HCT116 (cell line): ENCODE measurements at regions not wholly inside any gene's neighbourhood (a gene's known extent, or its start where the extent isn't known, plus 50 kb on each side); places are given as distances from the start of the nearest gene placed in this dataset.

Source experiments
- ATAC-seq: fragments of 200-7000 bp; cut with Tn5 transposase; 2 replicates; pipeline ENCODE4 v1.9.1; 2020; ENCODE audit warnings: mild to moderate bottlenecking, moderate library complexity
- BruUV-seq: library from RNA; stranded (reverse); fragments of 400-500 nt; replicated peaks from 2 replicates; lab custom pipeline; 2021; lab: Mats Ljungman, UMichigan
- CTCF ChIA-PET: fragments of 300-600 bp; sonication (Branson Sonifier 250); formaldehyde crosslinking; loops from one replicate; lab custom pipeline; 2021; ENCODE audit warnings: antibody characterized with exemption; lab: Charles Lee
- POLR2A ChIA-PET: fragments of 300-600, 350-600 bp; sonication (Branson Sonifier 250); formaldehyde crosslinking; loops from one replicate; lab custom pipeline; 2021; ENCODE audit warnings: antibody characterized with exemption; lab: Charles Lee
- RAD21 ChIA-PET, 2 experiments: fragments of 300-600 bp; sonication (Branson Sonifier 250); formaldehyde crosslinking; loops; one replicate each; lab custom pipeline; 2023; ENCODE audit warnings: low total read pairs in 2 of 2; ENCODE audit not compliant: uncharacterized antibody in 2 of 2, unreplicated experiment in 2 of 2, low non-redundant PET in 1 of 2; lab: Charles Lee
- DNase-seq: peaks from one replicate; pipeline ENCODE4 v3.0.0-alpha.2; 2010; ENCODE audit warnings: low read depth, low spot score
- H2AFZ ChIP-seq: fragments of 200-600 bp; shearing (Covaris generic), sonication (generic); 2 replicates; pipeline ENCODE4 v1.6.1; 2017; ENCODE audit warnings: low read depth, mixed run types, mixed read lengths, antibody characterized with exemption, low read length; ENCODE audit not compliant: poor library complexity, severe bottlenecking
- H3K27ac ChIP-seq: 2 replicates; pipeline ENCODE4 v1.5.1; 2012; ENCODE audit warnings: low read depth, low read length
- H3K27me3 ChIP-seq: fragments of 200-600 bp; sonication (generic); 2 replicates; pipeline ENCODE4 v1.6.1; 2016; ENCODE audit warnings: mixed run types, low read length, mixed read lengths; ENCODE audit not compliant: insufficient read depth
- H3K36me3 ChIP-seq, 2 experiments: fragments of 200-500 bp in 1 of 2; fragments of 200-600 bp in 1 of 2; sonication (Bioruptor generic) in 1 of 2; sonication (generic) in 1 of 2; 2 replicates each; pipeline versions ENCODE4 v1.5.1 to v1.6.1; 2014 to 2016; ENCODE audit warnings: low read length in 2 of 2, inconsistent platforms in 1 of 2, mixed read lengths in 1 of 2, mixed run types in 1 of 2; ENCODE audit not compliant: insufficient read depth in 2 of 2, control insufficient read depth in 1 of 2
- H3K4me1 ChIP-seq, 2 experiments: fragments of 200-600 bp in 1 of 2; sonication (generic) in 1 of 2; 2 replicates each; pipeline versions ENCODE4 v1.5.1 to v1.6.1; 2012 to 2017; ENCODE audit warnings: low read length in 2 of 2, inconsistent platforms in 1 of 2, mild to moderate bottlenecking in 1 of 2, mixed read lengths in 1 of 2, mixed run types in 1 of 2, moderate library complexity in 1 of 2; ENCODE audit not compliant: insufficient read depth in 2 of 2, control insufficient read depth in 1 of 2
- H3K4me2 ChIP-seq: fragments of 200-600 bp; sonication (generic); 2 replicates; pipeline ENCODE4 v1.6.1; 2017; ENCODE audit warnings: mixed run types, low read length, mixed read lengths
- H3K4me3 ChIP-seq, 2 experiments: fragments of 200-600 bp in 1 of 2; sonication (generic) in 1 of 2; replicated peaks in 1 of 2; 2 replicates each; pipeline ENCODE4 v1.5.1; 2011 to 2016; ENCODE audit warnings: low read length in 2 of 2, control low read depth in 1 of 2, low read depth in 1 of 2, mild to moderate bottlenecking in 1 of 2, mixed read lengths in 1 of 2, mixed run types in 1 of 2
- H3K79me2 ChIP-seq: fragments of 200-600 bp; sonication (generic); 2 replicates; pipeline ENCODE4 v1.6.1; 2017; ENCODE audit warnings: mild to moderate bottlenecking, mixed run types, low read length, moderate library complexity, mixed read lengths; ENCODE audit not compliant: insufficient read depth
- H3K9ac ChIP-seq: fragments of 200-600 bp; sonication (generic); 2 replicates; pipeline ENCODE4 v1.6.1; 2016; ENCODE audit warnings: low read length, mixed read lengths
- H3K9me2 ChIP-seq: fragments of 200-600 bp; sonication (generic), shearing (Covaris generic); 2 replicates; pipeline ENCODE4 v1.6.1; 2017; ENCODE audit warnings: mixed run types, mild to moderate bottlenecking, moderate library complexity; ENCODE audit not compliant: insufficient read depth
- H3K9me3 ChIP-seq, 2 experiments: fragments of 200-500 bp in 1 of 2; fragments of 200-600 bp in 1 of 2; sonication (Bioruptor generic) in 1 of 2; sonication (generic) in 1 of 2; 2 replicates each; pipeline ENCODE4 v1.6.1; 2014 to 2017; ENCODE audit warnings: low read length in 2 of 2, mixed read lengths in 2 of 2, inconsistent platforms in 1 of 2, low read depth in 1 of 2, mild to moderate bottlenecking in 1 of 2, mixed run types in 1 of 2, moderate library complexity in 1 of 2; ENCODE audit not compliant: control insufficient read depth in 1 of 2, insufficient read depth in 1 of 2
- H4K20me1 ChIP-seq: fragments of 200-600 bp; sonication (generic), shearing (Covaris generic); 2 replicates; pipeline ENCODE4 v1.6.1; 2017; ENCODE audit warnings: mixed run types, mild to moderate bottlenecking, moderate library complexity; ENCODE audit not compliant: insufficient read depth
- CBX3 ChIP-seq: IDR thresholded peaks from 2 replicates; pipeline ENCODE4 v1.6.1; 2012; ENCODE audit warnings: low read depth
- CEBPB ChIP-seq: IDR thresholded peaks from 2 replicates; pipeline ENCODE4 v1.6.1; 2012; ENCODE audit warnings: low read depth
- EGR1 ChIP-seq: IDR thresholded peaks from 2 replicates; pipeline ENCODE4 v1.6.1; 2012; ENCODE audit warnings: low read depth
- ELF1 ChIP-seq: IDR thresholded peaks from 2 replicates; pipeline ENCODE4 v1.6.1; 2012; ENCODE audit warnings: low read depth, borderline replicate concordance
- EZH2 ChIP-seq: fragments of 200-600 bp; sonication (generic); IDR thresholded peaks from 2 replicates; pipeline ENCODE4 v1.6.1; 2017; ENCODE audit warnings: antibody characterized with exemption, mixed run types
- EZH2phosphoT487 ChIP-seq: fragments of 200-600 bp; IDR thresholded peaks from 2 replicates; pipeline ENCODE4 v1.6.1; 2018; ENCODE audit warnings: antibody characterized with exemption, borderline replicate concordance
- FOSL1 ChIP-seq: IDR thresholded peaks from 2 replicates; pipeline ENCODE4 v1.6.1; 2012; ENCODE audit warnings: low read depth
- POLR2A ChIP-seq: IDR thresholded peaks from 2 replicates; pipeline ENCODE4 v1.7.0; 2011; ENCODE audit warnings: borderline replicate concordance; ENCODE audit not compliant: insufficient read depth, insufficient read length; ENCODE audit errors: extremely low read depth
- RAD21 ChIP-seq: IDR thresholded peaks from 2 replicates; pipeline ENCODE4 v1.6.1; 2012; ENCODE audit warnings: low read depth, mild to moderate bottlenecking
- SIN3A ChIP-seq: IDR thresholded peaks from 2 replicates; pipeline ENCODE4 v1.6.1; 2012; ENCODE audit warnings: low read depth
- SP1 ChIP-seq: IDR thresholded peaks from 2 replicates; pipeline ENCODE4 v1.6.1; 2012; ENCODE audit warnings: low read depth
- SRF ChIP-seq: IDR thresholded peaks from 2 replicates; pipeline ENCODE4 v1.6.1; 2012; ENCODE audit warnings: low read depth
- TCF7L2 ChIP-seq: IDR thresholded peaks from 2 replicates; pipeline ENCODE4 v1.7.0; 2011; ENCODE audit warnings: borderline replicate concordance, inconsistent platforms; ENCODE audit not compliant: insufficient read depth, insufficient read length; ENCODE audit errors: extremely low read depth
- YY1 ChIP-seq: IDR thresholded peaks from 2 replicates; pipeline ENCODE4 v1.6.1; 2011; ENCODE audit warnings: low read length, low read depth, moderate library complexity, mild to moderate bottlenecking; ENCODE audit not compliant: insufficient replicate concordance; ENCODE audit errors: extremely low read depth
- ZFX ChIP-seq: fragments of 450-650 bp; IDR thresholded peaks from 2 replicates; pipeline ENCODE4 v1.6.1; 2017
- ZNF274 ChIP-seq: fragments of 200-500 bp; sonication (Bioruptor generic); IDR thresholded peaks from 2 replicates; pipeline ENCODE4 v1.6.1; 2014; ENCODE audit warnings: mild to moderate bottlenecking, low read depth, low read length, inconsistent platforms
- intact Hi-C: fragments of 100-400 bp; cut with micrococcal nuclease; formaldehyde crosslinking; loops from 2 replicates; pipeline ENCODE4 v1.10.0; 2022
- TF ChIP-seq, protein P1 (sequence below): IDR thresholded peaks from 2 replicates; pipeline ENCODE4 v1.6.1; 2012
- TF ChIP-seq, protein P2 (sequence below), 3 experiments: fragments of 200-600 bp in 1 of 3; sonication (generic) in 1 of 3; IDR thresholded peaks in 2 of 3; conservative IDR thresholded peaks in 1 of 3; 2 replicates each; pipeline ENCODE4 v1.5.1; 2012 to 2017; ENCODE audit warnings: low read depth in 2 of 3, low read length in 2 of 3, antibody characterized with exemption in 1 of 3, borderline replicate concordance in 1 of 3, control low read depth in 1 of 3, mild to moderate bottlenecking in 1 of 3, mixed read lengths in 1 of 3, mixed run types in 1 of 3, moderate library complexity in 1 of 3; ENCODE audit not compliant: insufficient read depth in 1 of 3
- TF ChIP-seq, protein P3 (sequence below): IDR thresholded peaks from 2 replicates; pipeline ENCODE4 v1.6.1; 2012
- TF ChIP-seq, protein P4 (sequence below): IDR thresholded peaks from 2 replicates; pipeline ENCODE4 v1.6.1; 2012; ENCODE audit warnings: low read depth

DNA sequence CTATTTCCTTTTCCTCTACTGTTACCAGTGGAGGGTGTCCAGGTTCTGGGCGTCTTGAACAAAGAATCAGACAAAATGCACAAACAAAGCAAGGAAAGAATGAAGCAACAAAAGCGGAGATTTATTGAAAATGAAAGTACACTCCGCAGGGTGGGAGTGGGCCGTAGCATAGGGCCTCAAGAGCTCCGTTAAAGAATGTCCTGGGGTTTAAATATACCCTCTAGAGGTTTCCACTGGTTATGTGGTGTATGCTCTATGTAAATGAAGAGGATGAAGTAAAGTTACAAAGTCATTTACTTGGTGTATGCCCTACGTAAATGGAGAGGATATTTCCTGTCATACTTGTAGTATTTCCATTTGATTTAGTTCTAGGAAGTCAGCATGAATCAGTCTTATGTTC is 113.5 kb upstream of the MRPS30 start:
- Histone ChIP-seq H3K79me2 (no peaks in the 10 kb centered on the region), H3K9ac (no peak overlapping the region), H3K9me2 (no peaks in the 10 kb centered on the region), H4K20me1 (no peaks in the 10 kb centered on the region), H3K27ac (no peak overlapping the region), H2AFZ (no peak overlapping the region), H3K4me3 (no peak overlapping the region), H3K4me2 (no peak overlapping the region), H3K4me1 (peaks cover 8 to 32% of the 10 kb centered on the region in 2 experiments; a peak in 3 of 4 replicates), H3K36me3 (no peaks in the 10 kb centered on the region), H3K27me3 (no peaks in the 10 kb centered on the region), H3K9me3 (no peaks in the 10 kb centered on the region)
- intact Hi-C loops = no loop called here
- CTCF ChIA-PET = no interaction called here
- RAD21 ChIA-PET = no interaction called here
- no peak for DNase-seq
- TF ChIP-seq FOSL1 (no peak), EGR1 (no peak), POLR2A (no peak), ZNF274 (no peak), TCF7L2 (no peak), EZH2 (no peak), SP1 (no peak), RAD21 (no peak), ELF1 (no peak), SRF (no peak), YY1 (no peak), EZH2phosphoT487 (no peak), SIN3A (no peak), CEBPB (no peak), CBX3 (no peak), ZFX (no peak)
- TF ChIP-seq, protein P1, sequence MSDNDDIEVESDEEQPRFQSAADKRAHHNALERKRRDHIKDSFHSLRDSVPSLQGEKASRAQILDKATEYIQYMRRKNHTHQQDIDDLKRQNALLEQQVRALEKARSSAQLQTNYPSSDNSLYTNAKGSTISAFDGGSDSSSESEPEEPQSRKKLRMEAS = no peak
- TF ChIP-seq, protein P2, sequence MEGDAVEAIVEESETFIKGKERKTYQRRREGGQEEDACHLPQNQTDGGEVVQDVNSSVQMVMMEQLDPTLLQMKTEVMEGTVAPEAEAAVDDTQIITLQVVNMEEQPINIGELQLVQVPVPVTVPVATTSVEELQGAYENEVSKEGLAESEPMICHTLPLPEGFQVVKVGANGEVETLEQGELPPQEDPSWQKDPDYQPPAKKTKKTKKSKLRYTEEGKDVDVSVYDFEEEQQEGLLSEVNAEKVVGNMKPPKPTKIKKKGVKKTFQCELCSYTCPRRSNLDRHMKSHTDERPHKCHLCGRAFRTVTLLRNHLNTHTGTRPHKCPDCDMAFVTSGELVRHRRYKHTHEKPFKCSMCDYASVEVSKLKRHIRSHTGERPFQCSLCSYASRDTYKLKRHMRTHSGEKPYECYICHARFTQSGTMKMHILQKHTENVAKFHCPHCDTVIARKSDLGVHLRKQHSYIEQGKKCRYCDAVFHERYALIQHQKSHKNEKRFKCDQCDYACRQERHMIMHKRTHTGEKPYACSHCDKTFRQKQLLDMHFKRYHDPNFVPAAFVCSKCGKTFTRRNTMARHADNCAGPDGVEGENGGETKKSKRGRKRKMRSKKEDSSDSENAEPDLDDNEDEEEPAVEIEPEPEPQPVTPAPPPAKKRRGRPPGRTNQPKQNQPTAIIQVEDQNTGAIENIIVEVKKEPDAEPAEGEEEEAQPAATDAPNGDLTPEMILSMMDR (IDR thresholded peaks at IDR 0.05 in 2 of 3, conservative IDR thresholded peaks at IDR 0.05 in 1 of 3; ENCODE audit: borderline replicate concordance in 1 of 3, insufficient read depth in 1 of 3, low read depth in 2 of 3, low read length in 2 of 3) = no peak
- TF ChIP-seq, protein P3, sequence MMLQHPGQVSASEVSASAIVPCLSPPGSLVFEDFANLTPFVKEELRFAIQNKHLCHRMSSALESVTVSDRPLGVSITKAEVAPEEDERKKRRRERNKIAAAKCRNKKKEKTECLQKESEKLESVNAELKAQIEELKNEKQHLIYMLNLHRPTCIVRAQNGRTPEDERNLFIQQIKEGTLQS = no peak
- TF ChIP-seq, protein P4, sequence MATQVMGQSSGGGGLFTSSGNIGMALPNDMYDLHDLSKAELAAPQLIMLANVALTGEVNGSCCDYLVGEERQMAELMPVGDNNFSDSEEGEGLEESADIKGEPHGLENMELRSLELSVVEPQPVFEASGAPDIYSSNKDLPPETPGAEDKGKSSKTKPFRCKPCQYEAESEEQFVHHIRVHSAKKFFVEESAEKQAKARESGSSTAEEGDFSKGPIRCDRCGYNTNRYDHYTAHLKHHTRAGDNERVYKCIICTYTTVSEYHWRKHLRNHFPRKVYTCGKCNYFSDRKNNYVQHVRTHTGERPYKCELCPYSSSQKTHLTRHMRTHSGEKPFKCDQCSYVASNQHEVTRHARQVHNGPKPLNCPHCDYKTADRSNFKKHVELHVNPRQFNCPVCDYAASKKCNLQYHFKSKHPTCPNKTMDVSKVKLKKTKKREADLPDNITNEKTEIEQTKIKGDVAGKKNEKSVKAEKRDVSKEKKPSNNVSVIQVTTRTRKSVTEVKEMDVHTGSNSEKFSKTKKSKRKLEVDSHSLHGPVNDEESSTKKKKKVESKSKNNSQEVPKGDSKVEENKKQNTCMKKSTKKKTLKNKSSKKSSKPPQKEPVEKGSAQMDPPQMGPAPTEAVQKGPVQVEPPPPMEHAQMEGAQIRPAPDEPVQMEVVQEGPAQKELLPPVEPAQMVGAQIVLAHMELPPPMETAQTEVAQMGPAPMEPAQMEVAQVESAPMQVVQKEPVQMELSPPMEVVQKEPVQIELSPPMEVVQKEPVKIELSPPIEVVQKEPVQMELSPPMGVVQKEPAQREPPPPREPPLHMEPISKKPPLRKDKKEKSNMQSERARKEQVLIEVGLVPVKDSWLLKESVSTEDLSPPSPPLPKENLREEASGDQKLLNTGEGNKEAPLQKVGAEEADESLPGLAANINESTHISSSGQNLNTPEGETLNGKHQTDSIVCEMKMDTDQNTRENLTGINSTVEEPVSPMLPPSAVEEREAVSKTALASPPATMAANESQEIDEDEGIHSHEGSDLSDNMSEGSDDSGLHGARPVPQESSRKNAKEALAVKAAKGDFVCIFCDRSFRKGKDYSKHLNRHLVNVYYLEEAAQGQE = no peak
- ATAC-seq = no peak
- POLR2A ChIA-PET = no interaction called here
- no TSS peak for BruUV-seq
